HG03457 (cell line): ENCODE measurements at regions not wholly inside any gene's neighbourhood (a gene's known extent, or its start where the extent isn't known, plus 50 kb on each side); places are given as distances from the start of the nearest gene placed in this dataset.

Source experiments
- ATAC-seq: cut with Tn5 transposase; IDR thresholded peaks from one replicate; pipeline ENCODE4 v1.9.1; 2021; ENCODE audit warnings: moderate number of reproducible peaks; ENCODE audit not compliant: unreplicated experiment

GRCh38 chr5:32504329-32504988 lies 59.9 kb upstream of the ZFR start:
- ATAC-seq = no peak

GRCh38 chr5:32503261-32503660 lies 58.7 kb upstream of the ZFR start:
- ATAC-seq = no peak

GRCh38 chr5:32501071-32502002 lies 56.8 kb upstream of the ZFR start:
- ATAC-seq = no peak

GRCh38 chr5:32500181-32500580 lies 55.6 kb upstream of the ZFR start:
- ATAC-seq = no peak

GRCh38 chr5:32499261-32499660 lies 54.7 kb upstream of the ZFR start:
- ATAC-seq = no peak

- ATAC-seq = no peak
Observed at GRCh38 chr5:32498484-32498883, 53.9 kb upstream of the ZFR start.

- ATAC-seq = no peak
Observed at GRCh38 chr5:32496104-32496503, 51.6 kb upstream of the ZFR start.

GRCh38 chr5:32494827-32495226 lies 50.3 kb upstream of the ZFR start:
- no peak for ATAC-seq
